LNCaP clone FGC (cell line): ENCODE measurements at regions not wholly inside any gene's neighbourhood (a gene's known extent, or its start where the extent isn't known, plus 50 kb on each side); places are given as distances from the start of the nearest gene placed in this dataset.

ENCODE experiments used
- DNase-seq: peaks from one replicate; pipeline ENCODE4 v3.0.0-alpha.2; 2011; ENCODE audit warnings: low read depth
- H3K4me3 ChIP-seq: 2 replicates; pipeline ENCODE4 v1.5.1; 2011; ENCODE audit warnings: mild to moderate bottlenecking, low read depth, low read length, control low read depth
- CTCF ChIP-seq: IDR thresholded peaks from 2 replicates; pipeline ENCODE4 v1.5.1; 2012; ENCODE audit warnings: mild to moderate bottlenecking; ENCODE audit not compliant: control insufficient read depth, insufficient read depth; ENCODE audit errors: extremely low read depth

- no peak for TF ChIP-seq CTCF
Observed at GRCh38 chr1:68285046-68285445, 52.7 kb upstream of the WLS start.

GRCh38 chr1:68281946-68282615 is 49.8 kb upstream of the WLS start:
- DNase-seq = no peak
- TF ChIP-seq CTCF = no peak

More at GRCh38 chr1:68285046-68285445, 52.7 kb upstream of the WLS start:
- H3K4me3 ChIP-seq = no peak overlapping the region
- no peak for DNase-seq

More at GRCh38 chr1:68281946-68282615, 49.8 kb upstream of the WLS start:
- H3K4me3 ChIP-seq = no peak overlapping the region
